ENCODE measurements at regions not wholly inside any gene's neighbourhood (a gene's known extent, or its start where the extent isn't known, plus 50 kb on each side); places are given as distances from the start of the nearest gene placed in this dataset.

- H3K4me1 ChIP-seq (ENCODE audit: control insufficient read depth, insufficient read depth, low read length) = no peaks in the 10 kb centered on the region
- no peak overlapping the region for H3K9ac ChIP-seq (ENCODE audit: low read length)
- no peaks in the 10 kb centered on the region for H3K9me3 ChIP-seq (ENCODE audit: control insufficient read depth, low read length)
- H3K4me3 ChIP-seq (ENCODE audit: low read length) = no peak overlapping the region
- no peaks in the 10 kb centered on the region for H3K36me3 ChIP-seq (ENCODE audit: control insufficient read depth, insufficient read depth, low read length)
- no peaks in the 10 kb centered on the region for H3K27me3 ChIP-seq (ENCODE audit: control insufficient read depth, insufficient read depth, low read length)
Observed at GRCh38 chr5:56443826-56444225, 210.7 kb upstream of the ANKRD55 start.

- H3K36me3 ChIP-seq (ENCODE audit: control insufficient read depth, insufficient read depth, low read length) = no peaks in the 10 kb centered on the region
- H3K4me1 ChIP-seq (ENCODE audit: control insufficient read depth, insufficient read depth, low read length) = no peaks in the 10 kb centered on the region
- no peaks in the 10 kb centered on the region for H3K27me3 ChIP-seq (ENCODE audit: control insufficient read depth, insufficient read depth, low read length)
Observed at GRCh38 chr5:56440871-56441740, 208.0 kb upstream of the ANKRD55 start.

DNA sequence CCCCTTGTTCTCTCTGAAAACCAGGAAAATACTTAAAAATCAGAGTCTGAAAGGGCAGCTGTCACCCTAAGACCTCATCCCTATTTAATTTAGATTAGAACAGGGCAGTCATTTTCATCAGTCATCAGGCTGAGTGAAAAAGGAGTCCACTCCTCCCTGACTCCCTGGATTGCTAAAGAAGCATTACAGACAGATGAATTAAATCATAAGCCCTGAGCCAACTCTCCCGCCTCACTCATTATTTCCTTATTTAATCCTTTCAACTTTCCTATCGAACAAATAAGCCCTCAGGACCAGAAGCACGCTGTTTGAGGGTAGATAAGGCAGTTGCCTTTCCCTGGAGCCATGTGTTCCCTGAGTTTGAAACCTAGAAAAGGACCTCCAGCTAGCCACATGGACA is 201.9 kb upstream of the ANKRD55 start:
- H3K4me1 ChIP-seq (ENCODE audit: control insufficient read depth, insufficient read depth, low read length) = peaks cover under 1% of the 10 kb centered on the region
- no peak overlapping the region for H3K9ac ChIP-seq (ENCODE audit: low read length)
- no peaks in the 10 kb centered on the region for H3K36me3 ChIP-seq (ENCODE audit: control insufficient read depth, insufficient read depth, low read length)
- H3K27me3 ChIP-seq (ENCODE audit: control insufficient read depth, insufficient read depth, low read length) = no peaks in the 10 kb centered on the region
- H3K4me3 ChIP-seq (ENCODE audit: low read length) = no peak overlapping the region
- H3K9me3 ChIP-seq (ENCODE audit: control insufficient read depth, low read length) = no peaks in the 10 kb centered on the region

More at GRCh38 chr5:56440871-56441740, 208.0 kb upstream of the ANKRD55 start:
- H3K9ac ChIP-seq (ENCODE audit: low read length) = no peak overlapping the region
- no peaks in the 10 kb centered on the region for H3K9me3 ChIP-seq (ENCODE audit: control insufficient read depth, low read length)
- H3K4me3 ChIP-seq (ENCODE audit: low read length) = no peak overlapping the region

DNA sequence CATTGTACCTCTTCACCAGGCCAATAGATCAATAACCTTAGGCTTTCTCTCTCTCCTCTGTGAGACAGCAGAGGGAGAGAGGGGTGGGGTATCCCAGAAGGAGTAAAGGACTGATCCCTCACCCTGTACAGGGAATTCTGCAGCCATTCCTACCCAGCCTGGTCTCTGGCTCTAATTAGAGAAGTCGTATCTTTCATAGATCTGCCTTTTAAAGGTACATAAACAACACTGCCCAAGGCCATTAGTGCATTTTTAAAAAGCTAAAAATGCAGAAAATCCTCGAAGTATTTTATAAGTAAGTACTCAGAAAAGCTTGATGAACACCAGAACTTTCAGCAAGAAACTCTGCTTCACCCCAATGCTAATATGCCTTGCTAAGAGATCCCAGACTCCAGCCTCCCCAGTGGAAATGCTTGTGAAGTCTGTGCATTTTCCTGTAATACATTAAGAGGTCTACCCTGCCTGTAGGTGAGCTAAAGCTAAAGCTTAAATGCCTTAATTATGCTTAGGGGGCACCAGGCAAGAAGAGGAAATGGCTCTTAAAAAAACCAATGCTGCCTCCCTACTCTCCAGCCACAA is 200.0 kb upstream of the ANKRD55 start:
- Histone ChIP-seq H3K27me3 (ENCODE audit: control insufficient read depth, insufficient read depth, low read length) (no peaks in the 10 kb centered on the region), H3K9me3 (ENCODE audit: control insufficient read depth, low read length) (no peaks in the 10 kb centered on the region), H3K4me1 (ENCODE audit: control insufficient read depth, insufficient read depth, low read length) (peaks cover 9% of the 10 kb centered on the region), H3K9ac (ENCODE audit: low read length) (no peak overlapping the region), H3K4me3 (ENCODE audit: low read length) (no peak overlapping the region), H3K36me3 (ENCODE audit: control insufficient read depth, insufficient read depth, low read length) (no peaks in the 10 kb centered on the region)

DNA sequence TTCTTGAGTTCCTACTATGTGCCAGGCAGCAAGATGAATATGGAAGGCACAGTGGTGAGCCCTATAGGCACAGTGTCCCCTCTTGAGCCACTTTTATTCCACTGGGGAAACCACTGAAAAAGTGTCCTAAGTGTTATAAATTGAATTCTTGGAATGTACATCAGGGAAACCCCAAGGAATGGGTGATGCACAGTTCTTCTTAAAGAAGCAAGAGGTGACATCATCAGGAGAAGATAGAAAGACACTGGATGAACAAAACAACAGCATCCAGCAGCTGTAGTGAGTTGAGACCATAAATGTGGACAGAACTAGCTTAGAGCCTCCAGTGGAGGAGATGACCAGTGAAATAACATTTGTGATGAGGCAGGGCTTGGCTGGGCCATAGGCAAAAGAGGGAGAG is 199.2 kb upstream of the ANKRD55 start:
- Histone ChIP-seq H3K4me3 (ENCODE audit: low read length) (no peak overlapping the region), H3K9ac (ENCODE audit: low read length) (no peak overlapping the region), H3K4me1 (ENCODE audit: control insufficient read depth, insufficient read depth, low read length) (peaks cover 9% of the 10 kb centered on the region), H3K27me3 (ENCODE audit: control insufficient read depth, insufficient read depth, low read length) (no peaks in the 10 kb centered on the region), H3K36me3 (ENCODE audit: control insufficient read depth, insufficient read depth, low read length) (no peaks in the 10 kb centered on the region), H3K9me3 (ENCODE audit: control insufficient read depth, low read length) (no peaks in the 10 kb centered on the region)

GRCh38 chr5:56430422-56430821 is 197.3 kb upstream of the ANKRD55 start:
- Histone ChIP-seq H3K36me3 (ENCODE audit: control insufficient read depth, insufficient read depth, low read length) (no peaks in the 10 kb centered on the region), H3K4me1 (ENCODE audit: control insufficient read depth, insufficient read depth, low read length) (peaks cover 9% of the 10 kb centered on the region), H3K27me3 (ENCODE audit: control insufficient read depth, insufficient read depth, low read length) (no peaks in the 10 kb centered on the region), H3K9me3 (ENCODE audit: control insufficient read depth, low read length) (no peaks in the 10 kb centered on the region), H3K4me3 (ENCODE audit: low read length) (no peak overlapping the region), H3K9ac (ENCODE audit: low read length) (no peak overlapping the region)

DNA sequence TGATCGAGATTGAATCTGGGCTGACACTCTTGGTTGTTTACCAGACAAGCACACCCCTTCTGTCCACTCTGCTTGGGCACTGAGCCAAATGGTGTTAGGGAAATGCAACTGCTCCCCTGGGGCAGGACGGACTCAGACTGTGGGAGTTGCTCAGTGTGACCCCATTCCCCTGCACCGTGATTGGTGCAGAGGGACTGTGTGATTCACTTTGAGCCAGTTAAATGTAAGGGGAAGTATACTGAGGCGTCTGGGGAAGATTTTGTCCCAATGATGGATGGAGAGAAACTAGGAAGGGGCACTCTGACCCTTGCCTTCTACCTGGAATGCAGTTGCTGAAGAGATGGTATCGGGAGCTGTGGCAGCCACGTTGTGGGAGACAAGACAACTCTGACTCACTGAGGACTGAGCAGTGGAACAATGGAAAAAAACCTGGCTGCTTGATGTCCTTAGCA is 196.0 kb upstream of the ANKRD55 start:
- H3K36me3 ChIP-seq (ENCODE audit: control insufficient read depth, insufficient read depth, low read length) = no peaks in the 10 kb centered on the region
- H3K9me3 ChIP-seq (ENCODE audit: control insufficient read depth, low read length) = no peaks in the 10 kb centered on the region
- H3K27me3 ChIP-seq (ENCODE audit: control insufficient read depth, insufficient read depth, low read length) = no peaks in the 10 kb centered on the region
- H3K4me3 ChIP-seq (ENCODE audit: low read length) = no peak overlapping the region
- no peak overlapping the region for H3K9ac ChIP-seq (ENCODE audit: low read length)
- peaks cover 9% of the 10 kb centered on the region for H3K4me1 ChIP-seq (ENCODE audit: control insufficient read depth, insufficient read depth, low read length)

- H3K36me3 ChIP-seq (ENCODE audit: control insufficient read depth, insufficient read depth, low read length) = no peaks in the 10 kb centered on the region
- H3K4me3 ChIP-seq (ENCODE audit: low read length) = no peak overlapping the region
- H3K27me3 ChIP-seq (ENCODE audit: control insufficient read depth, insufficient read depth, low read length) = no peaks in the 10 kb centered on the region
- no peaks in the 10 kb centered on the region for H3K9me3 ChIP-seq (ENCODE audit: control insufficient read depth, low read length)
- peaks cover 18% of the 10 kb centered on the region for H3K4me1 ChIP-seq (ENCODE audit: control insufficient read depth, insufficient read depth, low read length)
- H3K9ac ChIP-seq (ENCODE audit: low read length) = no peak overlapping the region
Observed at GRCh38 chr5:56426693-56427092, 193.6 kb upstream of the ANKRD55 start.

DNA sequence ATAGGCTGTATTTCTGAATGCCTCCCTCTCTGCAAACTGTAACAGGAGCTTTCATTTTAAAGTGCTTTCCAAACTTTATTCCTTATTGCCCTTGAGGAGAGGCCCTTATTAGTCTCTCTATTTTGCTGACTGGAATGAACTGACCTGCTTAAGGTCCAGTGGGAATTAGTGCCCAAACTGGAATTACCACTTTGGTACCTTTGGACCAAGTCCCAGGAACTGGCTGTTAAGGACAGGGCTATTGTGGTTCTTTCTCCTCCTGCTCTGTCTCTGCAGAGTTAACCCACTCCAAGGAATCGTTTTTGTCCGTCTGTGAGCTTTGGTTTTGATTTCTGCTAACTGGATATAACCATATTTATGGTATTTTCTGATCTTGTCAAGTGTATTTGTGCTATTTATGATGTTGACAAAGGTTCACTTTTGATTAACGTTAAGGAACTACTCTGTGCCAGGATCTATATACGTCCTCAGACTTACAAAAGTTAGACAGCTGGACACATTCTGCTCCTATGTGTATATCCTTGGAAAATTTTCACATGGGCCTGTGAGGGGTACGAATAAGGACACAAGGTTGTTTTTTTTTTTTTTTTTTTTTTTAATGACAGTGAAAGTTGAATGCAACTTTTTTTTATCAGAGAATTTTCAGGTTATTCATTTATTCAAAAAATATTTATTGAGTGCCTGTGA is 189.1 kb upstream of the ANKRD55 start:
- Histone ChIP-seq H3K9me3 (ENCODE audit: control insufficient read depth, low read length) (no peaks in the 10 kb centered on the region), H3K27me3 (ENCODE audit: control insufficient read depth, insufficient read depth, low read length) (no peaks in the 10 kb centered on the region), H3K9ac (ENCODE audit: low read length) (no peak overlapping the region), H3K4me3 (ENCODE audit: low read length) (no peak overlapping the region), H3K4me1 (ENCODE audit: control insufficient read depth, insufficient read depth, low read length) (peaks cover 19% of the 10 kb centered on the region), H3K36me3 (ENCODE audit: control insufficient read depth, insufficient read depth, low read length) (no peaks in the 10 kb centered on the region)

- Histone ChIP-seq H3K36me3 (ENCODE audit: control insufficient read depth, insufficient read depth, low read length) (no peaks in the 10 kb centered on the region), H3K4me3 (ENCODE audit: low read length) (no peak overlapping the region), H3K9me3 (ENCODE audit: control insufficient read depth, low read length) (no peaks in the 10 kb centered on the region), H3K4me1 (ENCODE audit: control insufficient read depth, insufficient read depth, low read length) (peaks cover 19% of the 10 kb centered on the region), H3K27me3 (ENCODE audit: control insufficient read depth, insufficient read depth, low read length) (no peaks in the 10 kb centered on the region), H3K9ac (ENCODE audit: low read length) (no peak overlapping the region)
Observed at GRCh38 chr5:56421246-56422075, 188.3 kb upstream of the ANKRD55 start.

- Histone ChIP-seq H3K4me3 (ENCODE audit: low read length) (no peak overlapping the region), H3K36me3 (ENCODE audit: control insufficient read depth, insufficient read depth, low read length) (no peaks in the 10 kb centered on the region), H3K4me1 (ENCODE audit: control insufficient read depth, insufficient read depth, low read length) (peaks cover 29% of the 10 kb centered on the region), H3K27me3 (ENCODE audit: control insufficient read depth, insufficient read depth, low read length) (no peaks in the 10 kb centered on the region), H3K9ac (ENCODE audit: low read length) (no peak overlapping the region), H3K9me3 (ENCODE audit: control insufficient read depth, low read length) (no peaks in the 10 kb centered on the region)
Observed at GRCh38 chr5:56420323-56420722, 187.2 kb upstream of the ANKRD55 start.

Data from mucosa of stomach (tissue), 1 donor.